Upper lobe of left lung (tissue), 4 donors: ENCODE measurements at regions not wholly inside any gene's neighbourhood (a gene's known extent, or its start where the extent isn't known, plus 50 kb on each side); places are given as distances from the start of the nearest gene placed in this dataset.

ENCODE experiments used
- POLR2AphosphoS5 ChIP-seq, 2 donors: sonication (generic); formaldehyde crosslinking; IDR thresholded peaks; one replicate each; pipeline ENCODE4 v1.5.1; 2017; ENCODE audit warnings: antibody characterized with exemption in 2 of 2
- TF ChIP-seq, protein P1 (sequence below), 6 experiments: fragments of 450-650 bp in 4 of 6; fragments of 200-600 bp in 2 of 6; sonication (generic) in 2 of 6; IDR thresholded peaks; one replicate each; pipeline ENCODE4 v1.5.1; 2016 to 2019; ENCODE audit warnings: antibody characterized with exemption in 6 of 6

GRCh38 chr3:177714945-177715344, 517.7 kb upstream of the TBL1XR1 start:
- TF ChIP-seq, protein P1, sequence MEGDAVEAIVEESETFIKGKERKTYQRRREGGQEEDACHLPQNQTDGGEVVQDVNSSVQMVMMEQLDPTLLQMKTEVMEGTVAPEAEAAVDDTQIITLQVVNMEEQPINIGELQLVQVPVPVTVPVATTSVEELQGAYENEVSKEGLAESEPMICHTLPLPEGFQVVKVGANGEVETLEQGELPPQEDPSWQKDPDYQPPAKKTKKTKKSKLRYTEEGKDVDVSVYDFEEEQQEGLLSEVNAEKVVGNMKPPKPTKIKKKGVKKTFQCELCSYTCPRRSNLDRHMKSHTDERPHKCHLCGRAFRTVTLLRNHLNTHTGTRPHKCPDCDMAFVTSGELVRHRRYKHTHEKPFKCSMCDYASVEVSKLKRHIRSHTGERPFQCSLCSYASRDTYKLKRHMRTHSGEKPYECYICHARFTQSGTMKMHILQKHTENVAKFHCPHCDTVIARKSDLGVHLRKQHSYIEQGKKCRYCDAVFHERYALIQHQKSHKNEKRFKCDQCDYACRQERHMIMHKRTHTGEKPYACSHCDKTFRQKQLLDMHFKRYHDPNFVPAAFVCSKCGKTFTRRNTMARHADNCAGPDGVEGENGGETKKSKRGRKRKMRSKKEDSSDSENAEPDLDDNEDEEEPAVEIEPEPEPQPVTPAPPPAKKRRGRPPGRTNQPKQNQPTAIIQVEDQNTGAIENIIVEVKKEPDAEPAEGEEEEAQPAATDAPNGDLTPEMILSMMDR (IDR thresholded peaks at IDR 0.05): no peak
- no peak for TF ChIP-seq POLR2AphosphoS5 (IDR thresholded peaks at IDR 0.05)
